ENCODE measurements at regions not wholly inside any gene's neighbourhood (a gene's known extent, or its start where the extent isn't known, plus 50 kb on each side); places are given as distances from the start of the nearest gene placed in this dataset.

- no peak for DNase-seq
Observed at GRCh38 chr19:30083125-30083681, 141.2 kb downstream of the URI1 start.

GRCh38 chr19:30083701-30084156 lies 141.7 kb downstream of the URI1 start:
- DNase-seq: no peak

GRCh38 chr19:30084390-30084819 lies 142.4 kb downstream of the URI1 start:
- no peak for DNase-seq

GRCh38 chr19:30085394-30085793 lies 143.4 kb downstream of the URI1 start:
- peak; percentile 7 for DNase-seq

GRCh38 chr19:30086220-30086619 lies 144.2 kb downstream of the URI1 start:
- no peak for DNase-seq

- DNase-seq: no peak
Observed at GRCh38 chr19:30086916-30087315, 144.9 kb downstream of the URI1 start.

GRCh38 chr19:30087381-30088138 lies 145.5 kb downstream of the URI1 start:
- no peak for DNase-seq

GRCh38 chr19:30088567-30088966 lies 146.5 kb downstream of the URI1 start:
- DNase-seq: no peak

GRCh38 chr19:30089086-30089665 lies 147.1 kb downstream of the URI1 start:
- DNase-seq: no peak

- DNase-seq: no peak
Observed at GRCh38 chr19:30090476-30090875, 148.4 kb downstream of the URI1 start.

GRCh38 chr19:30090963-30091362 lies 148.9 kb downstream of the URI1 start:
- no peak for DNase-seq

- DNase-seq: no peak
Observed at GRCh38 chr19:30091456-30091855, 149.4 kb downstream of the URI1 start.

GRCh38 chr19:30091856-30092255 lies 149.8 kb downstream of the URI1 start:
- DNase-seq: no peak

- DNase-seq: no peak
Observed at GRCh38 chr19:30092721-30093569, 150.9 kb downstream of the URI1 start.

- DNase-seq: no peak
Observed at GRCh38 chr19:30093966-30094755, 152.1 kb downstream of the URI1 start.

GRCh38 chr19:30094756-30095140 lies 152.7 kb downstream of the URI1 start:
- DNase-seq: no peak

- DNase-seq: no peak
Observed at GRCh38 chr19:30095171-30095570, 153.1 kb downstream of the URI1 start.

GRCh38 chr19:30096596-30097370 lies 154.7 kb downstream of the URI1 start:
- no peak for DNase-seq

GRCh38 chr19:30097746-30098280 lies 155.8 kb downstream of the URI1 start:
- DNase-seq: no peak

GRCh38 chr19:30102239-30102638 lies 160.2 kb downstream of the URI1 start:
- no peak for DNase-seq

GRCh38 chr19:30102666-30103065 lies 160.6 kb downstream of the URI1 start:
- DNase-seq: no peak

All from fibroblast of skin of abdomen (primary cell).